ENCODE measurements at regions not wholly inside any gene's neighbourhood (a gene's known extent, or its start where the extent isn't known, plus 50 kb on each side); places are given as distances from the start of the nearest gene placed in this dataset.

GRCh38 chr3:53949541-53949940, 57.9 kb upstream of the SELENOK start:
- no peak overlapping the region for H3K4me2 ChIP-seq (ENCODE audit: insufficient read depth, low read length)
- H2AFZ ChIP-seq (ENCODE audit: low read depth, low read length), result no peak overlapping the region
- H3K36me3 ChIP-seq (ENCODE audit: insufficient read depth, low read length), result no peaks in the 10 kb centered on the region
- peaks cover 4% of the 10 kb centered on the region for H3K27me3 ChIP-seq (ENCODE audit: insufficient read depth, low read length, poor library complexity)
- no peak overlapping the region for H3K9ac ChIP-seq (ENCODE audit: low read depth, low read length)
- no peaks in the 10 kb centered on the region for H3K79me2 ChIP-seq (ENCODE audit: insufficient read depth, low read length)
- no peaks in the 10 kb centered on the region for H4K20me1 ChIP-seq (ENCODE audit: insufficient read depth, low read length)
- no peaks in the 10 kb centered on the region for H3K4me1 ChIP-seq (ENCODE audit: insufficient read depth, low read length)
- peaks cover 9% of the 10 kb centered on the region for H3K9me3 ChIP-seq (ENCODE audit: insufficient read depth, low read length, severe bottlenecking)
- H3K4me3 ChIP-seq (ENCODE audit: low read depth in 1 of 2, low read length in 2 of 2), result no peak overlapping the region
- TF ChIP-seq EZH2 (IDR thresholded peaks at IDR 0.05; ENCODE audit: borderline replicate concordance, low read depth, low read length, severe bottlenecking), result no peak
- TF ChIP-seq CTCF (IDR thresholded peaks at IDR 0.05; ENCODE audit: borderline replicate concordance, extremely low read depth, low read length, poor library complexity, severe bottlenecking), result no peak
- DNase-seq (no peak), ATAC-seq (ENCODE audit: insufficient read depth, low read depth) (no peak)
- no peak overlapping the region for H3K27ac ChIP-seq (ENCODE audit: low read length)

GRCh38 chr3:53948174-53948573, 56.5 kb upstream of the SELENOK start:
- no peak for TF ChIP-seq EZH2 (IDR thresholded peaks at IDR 0.05; ENCODE audit: borderline replicate concordance, low read depth, low read length, severe bottlenecking)
- TF ChIP-seq CTCF (IDR thresholded peaks at IDR 0.05; ENCODE audit: borderline replicate concordance, extremely low read depth, low read length, poor library complexity, severe bottlenecking), result no peak
- Histone ChIP-seq H3K4me3 (ENCODE audit: low read depth in 1 of 2, low read length in 2 of 2) (no peak overlapping the region), H3K4me2 (ENCODE audit: insufficient read depth, low read length) (no peak overlapping the region), H3K27me3 (ENCODE audit: insufficient read depth, low read length, poor library complexity) (peaks cover 4% of the 10 kb centered on the region), H3K4me1 (ENCODE audit: insufficient read depth, low read length) (no peaks in the 10 kb centered on the region), H3K9me3 (ENCODE audit: insufficient read depth, low read length, severe bottlenecking) (peaks cover 9% of the 10 kb centered on the region), H3K27ac (ENCODE audit: low read length) (no peak overlapping the region), H3K79me2 (ENCODE audit: insufficient read depth, low read length) (no peaks in the 10 kb centered on the region), H3K36me3 (ENCODE audit: insufficient read depth, low read length) (no peaks in the 10 kb centered on the region), H3K9ac (ENCODE audit: low read depth, low read length) (no peak overlapping the region), H2AFZ (ENCODE audit: low read depth, low read length) (no peak overlapping the region), H4K20me1 (ENCODE audit: insufficient read depth, low read length) (no peaks in the 10 kb centered on the region)
- DNase-seq (no peak), ATAC-seq (ENCODE audit: insufficient read depth, low read depth) (no peak)

DNA sequence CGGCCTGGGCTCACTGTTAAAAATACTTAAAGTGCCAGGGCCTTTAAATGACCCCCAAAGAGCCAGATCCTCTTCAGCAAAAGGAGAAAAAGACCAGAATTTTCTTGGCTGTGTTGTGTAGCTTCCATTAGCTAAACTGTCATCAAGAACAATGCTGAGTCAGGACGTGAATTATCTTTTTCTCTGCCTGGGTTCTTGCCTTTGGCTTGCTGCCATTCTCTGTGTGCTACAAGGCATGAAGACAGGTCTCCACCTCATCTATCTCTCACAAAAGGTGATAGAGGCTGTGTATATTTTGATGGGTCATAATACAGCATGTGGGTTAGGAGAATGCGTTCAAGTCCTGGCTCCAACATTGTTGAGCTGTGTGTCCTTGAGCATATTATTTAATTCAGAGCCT, 52.4 kb upstream of the SELENOK start:
- Histone ChIP-seq H3K4me1 (ENCODE audit: insufficient read depth, low read length) (no peaks in the 10 kb centered on the region), H3K9ac (ENCODE audit: low read depth, low read length) (no peak overlapping the region), H3K79me2 (ENCODE audit: insufficient read depth, low read length) (no peaks in the 10 kb centered on the region), H2AFZ (ENCODE audit: low read depth, low read length) (no peak overlapping the region), H3K9me3 (ENCODE audit: insufficient read depth, low read length, severe bottlenecking) (peaks cover 9% of the 10 kb centered on the region), H3K4me3 (ENCODE audit: low read depth in 1 of 2, low read length in 2 of 2) (no peak overlapping the region), H3K36me3 (ENCODE audit: insufficient read depth, low read length) (no peaks in the 10 kb centered on the region), H3K4me2 (ENCODE audit: insufficient read depth, low read length) (no peak overlapping the region), H4K20me1 (ENCODE audit: insufficient read depth, low read length) (no peaks in the 10 kb centered on the region), H3K27me3 (ENCODE audit: insufficient read depth, low read length, poor library complexity) (peaks cover 3% of the 10 kb centered on the region), H3K27ac (ENCODE audit: low read length) (no peak overlapping the region)
- no peak for ATAC-seq (ENCODE audit: insufficient read depth, low read depth)
- TF ChIP-seq EZH2 (IDR thresholded peaks at IDR 0.05; ENCODE audit: borderline replicate concordance, low read depth, low read length, severe bottlenecking) (no peak), CTCF (IDR thresholded peaks at IDR 0.05; ENCODE audit: borderline replicate concordance, extremely low read depth, low read length, poor library complexity, severe bottlenecking) (no peak)
- no peak for DNase-seq

GRCh38 chr3:53941950-53942349, 50.3 kb upstream of the SELENOK start:
- ATAC-seq (ENCODE audit: insufficient read depth, low read depth), result no peak
- no peak for DNase-seq

More at GRCh38 chr3:53941950-53942349, 50.3 kb upstream of the SELENOK start:
- no peak overlapping the region for H3K9ac ChIP-seq (ENCODE audit: low read depth, low read length)
- H3K79me2 ChIP-seq (ENCODE audit: insufficient read depth, low read length), result no peaks in the 10 kb centered on the region
- no peak overlapping the region for H3K4me2 ChIP-seq (ENCODE audit: insufficient read depth, low read length)
- H3K36me3 ChIP-seq (ENCODE audit: insufficient read depth, low read length), result no peaks in the 10 kb centered on the region
- no peaks in the 10 kb centered on the region for H3K4me1 ChIP-seq (ENCODE audit: insufficient read depth, low read length)
- H3K9me3 ChIP-seq (ENCODE audit: insufficient read depth, low read length, severe bottlenecking), result peaks cover 5% of the 10 kb centered on the region
- H4K20me1 ChIP-seq (ENCODE audit: insufficient read depth, low read length), result no peaks in the 10 kb centered on the region
- H2AFZ ChIP-seq (ENCODE audit: low read depth, low read length), result no peak overlapping the region
- peaks cover 3% of the 10 kb centered on the region for H3K27me3 ChIP-seq (ENCODE audit: insufficient read depth, low read length, poor library complexity)
- no peak overlapping the region for H3K27ac ChIP-seq (ENCODE audit: low read length)
- H3K4me3 ChIP-seq (ENCODE audit: low read depth in 1 of 2, low read length in 2 of 2), result no peak overlapping the region
- TF ChIP-seq CTCF (IDR thresholded peaks at IDR 0.05; ENCODE audit: borderline replicate concordance, extremely low read depth, low read length, poor library complexity, severe bottlenecking), result no peak
- no peak for TF ChIP-seq EZH2 (IDR thresholded peaks at IDR 0.05; ENCODE audit: borderline replicate concordance, low read depth, low read length, severe bottlenecking)
